ENCODE measurements at regions not wholly inside any gene's neighbourhood (a gene's known extent, or its start where the extent isn't known, plus 50 kb on each side); places are given as distances from the start of the nearest gene placed in this dataset.

DNA sequence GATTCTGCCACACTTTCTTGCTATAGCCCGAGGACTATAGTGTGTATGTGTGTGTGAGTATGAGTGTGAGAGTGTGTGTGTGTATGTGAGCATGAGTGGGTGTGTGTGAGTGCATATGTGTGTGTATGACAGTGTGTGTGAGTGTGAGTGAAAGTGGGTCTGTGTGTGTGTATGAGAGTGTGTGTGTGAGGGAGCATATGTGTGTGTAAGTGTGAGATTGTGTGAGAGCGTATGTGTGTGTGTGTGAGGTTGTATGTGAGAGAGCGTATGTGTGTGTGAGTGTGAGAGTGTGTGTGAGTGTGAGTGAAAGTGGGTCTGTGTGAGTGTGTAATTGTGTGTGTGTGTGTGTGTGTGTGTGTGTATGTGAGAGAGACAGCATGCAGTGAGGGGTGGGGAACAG is 89.0 kb upstream of the ACSL3 start:
- H3K27me3 ChIP-seq: peaks cover 30% of the 10 kb centered on the region
- no peaks in the 10 kb centered on the region for H3K4me1 ChIP-seq (ENCODE audit: control insufficient read depth in 1 of 2, insufficient read depth in 1 of 2, low read depth in 1 of 2, low read length in 1 of 2)
- no peaks in the 10 kb centered on the region for H3K36me3 ChIP-seq
- H3K9me3 ChIP-seq: no peaks in the 10 kb centered on the region
- no peak overlapping the region for H3K27ac ChIP-seq
- no peak for TF ChIP-seq CTCF (IDR thresholded peaks at IDR 0.05)
- no peak overlapping the region for H3K4me3 ChIP-seq (ENCODE audit: low read depth in 1 of 2, low read length in 1 of 2)

- no peak for TF ChIP-seq CTCF (IDR thresholded peaks at IDR 0.05)
- Histone ChIP-seq H3K9me3 (no peaks in the 10 kb centered on the region), H3K4me1 (ENCODE audit: control insufficient read depth in 1 of 2, insufficient read depth in 1 of 2, low read depth in 1 of 2, low read length in 1 of 2) (no peaks in the 10 kb centered on the region), H3K4me3 (ENCODE audit: low read depth in 1 of 2, low read length in 1 of 2) (no peak overlapping the region), H3K27me3 (peaks cover 10% of the 10 kb centered on the region), H3K36me3 (no peaks in the 10 kb centered on the region), H3K27ac (no peak overlapping the region)
These were observed 85.9 kb upstream of the ACSL3 start for GRCh38 chr2:222774941-222775340.

DNA sequence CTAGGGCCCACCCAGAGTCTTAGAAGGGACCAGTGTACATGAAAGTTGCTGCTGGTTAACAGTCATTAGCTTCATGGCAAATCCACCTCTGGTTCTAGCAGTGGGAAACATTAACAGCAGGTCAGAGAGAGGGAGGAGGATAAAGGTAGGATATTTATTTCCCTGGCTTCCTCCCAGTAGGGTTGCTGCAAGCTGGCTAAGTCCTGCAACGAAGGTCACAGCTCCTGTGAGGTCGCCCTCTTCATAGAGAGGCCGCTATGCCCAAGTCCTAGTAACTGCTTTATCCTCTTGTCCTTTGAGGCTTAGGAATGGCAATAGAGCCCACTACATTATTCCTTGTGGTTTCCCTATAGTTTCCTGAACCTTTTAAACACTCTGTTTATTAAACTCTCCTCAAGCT is 84.0 kb upstream of the ACSL3 start:
- Histone ChIP-seq H3K27ac (no peak overlapping the region), H3K27me3 (peaks cover 7% of the 10 kb centered on the region), H3K4me3 (ENCODE audit: low read depth in 1 of 2, low read length in 1 of 2) (no peak overlapping the region), H3K9me3 (no peaks in the 10 kb centered on the region), H3K4me1 (ENCODE audit: control insufficient read depth in 1 of 2, insufficient read depth in 1 of 2, low read depth in 1 of 2, low read length in 1 of 2) (no peaks in the 10 kb centered on the region), H3K36me3 (no peaks in the 10 kb centered on the region)
- no peak for TF ChIP-seq CTCF (IDR thresholded peaks at IDR 0.05)

DNA sequence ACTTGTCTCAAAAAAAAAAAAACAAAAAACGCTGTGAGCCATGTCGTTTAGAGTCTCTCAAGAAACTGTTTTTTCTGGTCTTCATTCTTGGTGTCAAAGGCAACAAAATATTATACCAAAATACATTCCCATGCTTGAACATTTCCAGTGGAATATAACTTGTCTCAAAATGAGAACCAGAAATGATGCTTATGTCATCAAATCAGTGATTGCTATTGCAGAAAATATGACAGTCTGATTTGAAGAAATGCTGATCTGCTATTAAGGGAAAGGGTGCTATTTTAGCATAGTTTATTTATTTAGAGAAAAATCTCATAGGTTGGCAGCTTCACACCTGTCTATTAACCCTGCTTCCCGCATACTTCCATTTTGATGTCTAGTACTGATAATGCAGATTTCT is 82.4 kb upstream of the ACSL3 start:
- Histone ChIP-seq H3K4me3 (ENCODE audit: low read depth in 1 of 2, low read length in 1 of 2) (no peak overlapping the region), H3K4me1 (ENCODE audit: control insufficient read depth in 1 of 2, insufficient read depth in 1 of 2, low read depth in 1 of 2, low read length in 1 of 2) (no peaks in the 10 kb centered on the region), H3K9me3 (no peaks in the 10 kb centered on the region), H3K27me3 (no peaks in the 10 kb centered on the region), H3K27ac (no peak overlapping the region), H3K36me3 (no peaks in the 10 kb centered on the region)
- no peak for TF ChIP-seq CTCF (IDR thresholded peaks at IDR 0.05)

GRCh38 chr2:222779145-222779832 is 81.5 kb upstream of the ACSL3 start:
- TF ChIP-seq CTCF (IDR thresholded peaks at IDR 0.05): no peak
- Histone ChIP-seq H3K4me3 (ENCODE audit: low read depth in 1 of 2, low read length in 1 of 2) (no peak overlapping the region), H3K4me1 (ENCODE audit: control insufficient read depth in 1 of 2, insufficient read depth in 1 of 2, low read depth in 1 of 2, low read length in 1 of 2) (no peaks in the 10 kb centered on the region)

More at GRCh38 chr2:222779145-222779832, 81.5 kb upstream of the ACSL3 start:
- Histone ChIP-seq H3K27ac (no peak overlapping the region), H3K36me3 (no peaks in the 10 kb centered on the region), H3K9me3 (no peaks in the 10 kb centered on the region), H3K27me3 (no peaks in the 10 kb centered on the region)
